BLaER1 (cell line): ENCODE measurements at regions not wholly inside any gene's neighbourhood (a gene's known extent, or its start where the extent isn't known, plus 50 kb on each side); places are given as distances from the start of the nearest gene placed in this dataset.
"Not testable (repeated sequence)": the region's sequence is repeated elsewhere in the genome, so short reads cannot be mapped to it uniquely, and the experiment has no call there.

Experiments used
- H3K27ac ChIP-seq: shearing (Covaris generic); formaldehyde crosslinking; 2 replicates; pipeline ENCODE4 v1.8.1; 2022
- H3K27me3 ChIP-seq: shearing (Covaris generic); formaldehyde crosslinking; 2 replicates; pipeline ENCODE4 v1.8.1; 2022
- H3K36me3 ChIP-seq: shearing (Covaris generic); formaldehyde crosslinking; 2 replicates; pipeline ENCODE4 v1.8.1; 2022
- H3K4me1 ChIP-seq: shearing (Covaris generic); formaldehyde crosslinking; 2 replicates; pipeline ENCODE4 v1.8.1; 2022
- H3K4me2 ChIP-seq: shearing (Covaris generic); formaldehyde crosslinking; 2 replicates; pipeline ENCODE4 v1.8.1; 2022
- H3K4me3 ChIP-seq: shearing (Covaris generic); formaldehyde crosslinking; 2 replicates; pipeline ENCODE4 v1.8.1; 2022
- H3K9ac ChIP-seq: shearing (Covaris generic); formaldehyde crosslinking; 2 replicates; pipeline ENCODE4 v1.8.1; 2022
- H3K9me3 ChIP-seq: shearing (Covaris generic); formaldehyde crosslinking; 2 replicates; pipeline ENCODE4 v1.8.1; 2022
- H4K20me1 ChIP-seq: shearing (Covaris generic); formaldehyde crosslinking; 2 replicates; pipeline ENCODE4 v1.8.1; 2022
- Cebpa-rat ChIP-seq: shearing (Covaris generic); IDR thresholded peaks from 2 replicates; pipeline ENCODE4 v1.8.1; 2022

DNA sequence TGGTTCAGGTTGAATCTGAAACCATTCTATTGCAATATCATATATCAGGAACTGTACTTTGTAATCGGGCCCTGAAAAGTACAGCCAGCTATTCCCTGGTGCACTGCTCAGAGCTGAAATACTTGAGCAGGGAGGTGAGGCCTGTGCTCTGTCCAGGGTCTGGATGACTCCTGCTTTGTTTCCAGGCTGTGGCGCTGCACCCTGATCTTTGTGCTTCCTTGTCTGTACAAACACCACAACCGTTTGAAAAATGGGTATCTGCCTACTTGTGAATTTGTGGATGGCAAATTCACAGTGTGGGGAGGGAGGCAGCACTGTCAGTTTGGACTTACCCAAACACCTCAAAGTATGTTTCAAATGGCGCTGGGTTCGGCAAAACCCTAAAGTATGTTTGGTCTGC is 155.4 kb upstream of the FAR2 start:
- no peak overlapping the region for H3K9ac ChIP-seq

DNA sequence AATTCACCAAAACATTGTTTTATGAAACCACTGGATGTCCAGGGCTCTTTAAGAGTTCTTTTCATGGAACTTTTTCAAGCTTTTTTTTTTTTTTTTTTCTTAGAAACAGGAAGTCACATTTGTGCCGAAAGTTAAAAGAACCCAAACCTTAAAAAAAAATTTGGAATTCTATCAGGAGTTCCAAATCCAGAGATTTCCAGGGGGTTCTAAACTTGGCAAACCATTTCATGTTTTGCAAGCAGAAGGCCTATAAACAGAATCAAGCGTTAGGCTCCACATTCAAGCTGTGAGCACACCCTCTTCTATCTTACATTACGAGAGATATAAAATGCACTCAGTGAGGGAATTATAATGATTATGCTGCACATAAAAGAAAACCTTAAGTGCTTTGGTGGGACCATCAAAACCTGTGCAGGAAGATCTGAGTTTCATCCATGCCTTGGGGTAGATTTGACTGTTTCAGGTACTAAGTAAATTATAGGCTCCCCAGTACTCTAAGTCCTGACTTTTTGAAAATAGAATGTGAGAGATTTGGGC is 154.8 kb upstream of the FAR2 start:
- Histone ChIP-seq H3K4me3 (no peak overlapping the region), H4K20me1 (no peaks in the 10 kb centered on the region), H3K4me2 (no peak overlapping the region), H3K36me3 (no peaks in the 10 kb centered on the region), H3K27me3 (no peaks in the 10 kb centered on the region), H3K4me1 (peaks cover 10% of the 10 kb centered on the region; the same call in 1 of the 2 replicates), H3K9me3 (no peaks in the 10 kb centered on the region), H3K27ac (no peak overlapping the region), H3K9ac (no peak overlapping the region)
- no peak for TF ChIP-seq Cebpa-rat

More for the DNA sequence above, 155.4 kb upstream of the FAR2 start:
- H3K4me2 ChIP-seq, result no peak overlapping the region
- no peaks in the 10 kb centered on the region for H3K36me3 ChIP-seq
- no peak for TF ChIP-seq Cebpa-rat
- H3K4me3 ChIP-seq, result no peak overlapping the region
- H3K4me1 ChIP-seq, result peaks cover 10% of the 10 kb centered on the region; the same call in 1 of the 2 replicates
- no peaks in the 10 kb centered on the region for H3K9me3 ChIP-seq
- H4K20me1 ChIP-seq, result no peaks in the 10 kb centered on the region
- no peak overlapping the region for H3K27ac ChIP-seq
- no peaks in the 10 kb centered on the region for H3K27me3 ChIP-seq

DNA sequence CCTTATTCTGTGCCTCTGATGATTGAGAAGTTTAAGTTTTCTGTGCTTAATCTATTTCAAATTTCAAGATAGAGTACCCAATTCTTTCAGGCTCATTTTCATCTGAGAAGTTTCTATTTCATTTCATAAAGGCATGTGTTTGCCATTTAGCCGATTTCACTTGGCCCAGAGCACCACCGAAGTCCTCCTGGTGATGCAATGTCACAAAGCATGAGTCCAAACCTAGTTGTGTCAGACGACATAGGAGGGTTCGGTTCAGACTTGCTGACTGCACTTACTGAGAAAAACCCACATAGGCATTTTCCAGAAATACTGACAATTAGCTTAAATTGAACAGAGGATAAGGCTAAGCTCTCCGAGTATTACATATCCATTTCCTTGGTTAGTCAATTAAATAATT is 152.4 kb upstream of the FAR2 start:
- Histone ChIP-seq H3K9ac (no peak overlapping the region), H4K20me1 (no peaks in the 10 kb centered on the region), H3K4me2 (no peak overlapping the region), H3K27ac (no peak overlapping the region), H3K27me3 (no peaks in the 10 kb centered on the region), H3K4me3 (no peak overlapping the region), H3K4me1 (peaks cover 10% of the 10 kb centered on the region; the same call in 1 of the 2 replicates), H3K9me3 (no peaks in the 10 kb centered on the region), H3K36me3 (no peaks in the 10 kb centered on the region)
- no peak for TF ChIP-seq Cebpa-rat

DNA sequence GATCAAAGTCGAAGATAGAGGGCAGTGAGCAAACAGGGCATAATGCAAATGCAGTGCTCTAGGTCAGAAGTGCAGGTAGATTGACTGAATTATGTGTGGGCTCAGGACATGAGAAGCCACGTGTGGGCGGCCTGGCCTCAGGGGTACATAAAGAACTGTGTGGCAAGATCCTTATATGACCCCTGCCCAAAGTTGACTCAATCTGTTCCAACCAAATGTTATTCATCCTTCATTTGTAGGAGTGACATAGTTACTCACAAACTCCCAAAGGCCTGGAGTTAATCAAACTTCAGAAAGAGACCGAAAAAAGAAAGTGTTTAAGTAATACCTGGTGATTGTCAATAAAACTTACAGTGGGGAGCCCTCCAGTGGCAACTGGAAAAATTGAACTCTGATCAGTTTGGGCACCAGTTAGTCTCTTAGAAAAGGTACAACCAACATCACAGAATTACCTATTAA is 150.4 kb upstream of the FAR2 start:
- Histone ChIP-seq H3K27me3 (no peaks in the 10 kb centered on the region), H3K4me2 (no peak overlapping the region), H3K4me1 (peaks cover 10% of the 10 kb centered on the region; the same call in 1 of the 2 replicates), H3K27ac (no peak overlapping the region), H4K20me1 (no peaks in the 10 kb centered on the region), H3K36me3 (no peaks in the 10 kb centered on the region), H3K4me3 (no peak overlapping the region), H3K9ac (no peak overlapping the region), H3K9me3 (no peaks in the 10 kb centered on the region)
- no peak for TF ChIP-seq Cebpa-rat

DNA sequence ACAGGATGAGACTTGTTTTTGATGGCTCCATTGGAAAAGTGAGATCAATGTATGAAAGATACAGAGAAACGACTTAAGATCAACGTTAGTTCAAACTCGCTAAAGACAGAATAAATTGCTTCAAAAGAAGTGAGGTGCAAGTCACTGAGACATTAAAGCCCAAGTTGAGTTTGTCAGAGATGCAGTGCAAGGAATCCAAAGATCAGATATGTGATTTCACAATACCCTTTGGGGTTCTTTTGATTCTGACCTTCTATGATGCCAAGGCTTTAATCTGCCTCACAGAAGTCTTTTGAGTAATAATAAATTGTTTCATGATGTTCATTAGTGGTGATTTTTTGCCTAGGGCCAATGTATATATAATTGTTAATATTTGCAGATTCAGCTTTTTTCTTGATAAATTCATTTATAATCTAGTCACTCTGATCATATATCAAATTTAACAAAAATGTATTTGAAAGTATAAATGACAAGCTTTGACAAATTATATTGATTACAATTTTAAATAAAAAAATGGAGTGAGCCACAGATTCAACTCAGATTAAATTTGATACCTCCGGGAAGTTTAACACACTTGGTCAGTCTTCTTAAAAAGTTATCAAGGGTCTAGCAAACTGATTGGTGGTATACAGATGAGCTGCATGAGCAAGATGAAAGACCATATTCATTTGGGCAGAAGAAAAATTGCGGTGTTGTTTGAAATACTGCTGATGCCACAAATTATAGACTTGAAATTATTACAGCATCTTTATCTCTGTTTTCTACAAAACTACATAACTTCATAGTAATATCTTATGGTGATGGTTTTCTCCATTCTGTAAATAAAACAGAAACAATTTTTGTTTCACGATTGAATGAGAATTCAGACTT is 144.8 kb upstream of the FAR2 start:
- H3K9me3 ChIP-seq, result peaks cover 5% of the 10 kb centered on the region
- no peak overlapping the region for H3K4me2 ChIP-seq
- H3K9ac ChIP-seq, result no peak overlapping the region
- no peak for TF ChIP-seq Cebpa-rat
- H3K27ac ChIP-seq, result no peak overlapping the region
- no peaks in the 10 kb centered on the region for H3K36me3 ChIP-seq
- H4K20me1 ChIP-seq, result no peaks in the 10 kb centered on the region
- peaks cover 7% of the 10 kb centered on the region for H3K4me1 ChIP-seq
- H3K27me3 ChIP-seq, result no peaks in the 10 kb centered on the region
- H3K4me3 ChIP-seq, result no peak overlapping the region

DNA sequence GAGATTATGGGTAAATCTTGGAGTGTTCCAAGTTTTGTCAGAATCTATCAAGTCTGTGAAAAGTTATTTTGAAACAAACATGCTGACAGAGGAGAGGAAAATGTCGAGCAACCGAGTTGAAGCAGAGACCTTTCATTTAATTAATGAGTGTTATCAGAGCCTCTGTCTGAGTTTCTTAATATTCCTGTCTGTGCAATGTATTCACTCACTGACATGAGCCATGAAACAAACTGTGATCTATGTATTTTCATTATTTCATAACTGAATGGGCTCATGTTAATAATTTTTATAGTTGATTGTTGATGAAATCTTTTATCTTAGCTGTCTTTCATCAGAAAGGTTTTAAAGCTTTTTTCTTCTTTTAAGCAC is 144.2 kb upstream of the FAR2 start:
- Histone ChIP-seq H3K27ac (no peak overlapping the region), H3K27me3 (no peaks in the 10 kb centered on the region), H3K4me1 (peaks cover 7% of the 10 kb centered on the region), H3K9me3 (peaks cover 5% of the 10 kb centered on the region), H3K4me3 (no peak overlapping the region), H4K20me1 (no peaks in the 10 kb centered on the region), H3K9ac (no peak overlapping the region), H3K4me2 (no peak overlapping the region), H3K36me3 (no peaks in the 10 kb centered on the region)
- no peak for TF ChIP-seq Cebpa-rat

DNA sequence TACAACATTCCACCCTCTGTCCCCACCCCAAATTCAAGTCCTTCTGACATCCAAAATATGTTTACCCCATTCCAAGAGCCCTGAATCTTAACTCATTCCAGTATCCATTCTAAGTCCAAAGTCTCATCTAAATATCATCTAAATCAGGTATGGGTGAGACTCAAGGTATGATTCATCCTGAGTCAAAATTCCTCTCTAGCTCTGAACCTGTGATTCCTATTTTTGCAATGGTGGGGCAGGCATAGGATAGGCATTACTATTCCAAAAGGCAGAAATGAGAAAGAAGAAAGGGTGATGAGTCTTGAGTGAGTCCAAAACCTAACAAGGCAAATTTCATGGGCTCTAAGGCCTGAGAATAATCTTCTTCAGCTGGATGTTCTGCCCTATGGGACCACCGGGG is 140.3 kb upstream of the FAR2 start:
- Histone ChIP-seq H3K27ac (no peak overlapping the region), H4K20me1 (no peaks in the 10 kb centered on the region), H3K4me2 (no peak overlapping the region)

DNA sequence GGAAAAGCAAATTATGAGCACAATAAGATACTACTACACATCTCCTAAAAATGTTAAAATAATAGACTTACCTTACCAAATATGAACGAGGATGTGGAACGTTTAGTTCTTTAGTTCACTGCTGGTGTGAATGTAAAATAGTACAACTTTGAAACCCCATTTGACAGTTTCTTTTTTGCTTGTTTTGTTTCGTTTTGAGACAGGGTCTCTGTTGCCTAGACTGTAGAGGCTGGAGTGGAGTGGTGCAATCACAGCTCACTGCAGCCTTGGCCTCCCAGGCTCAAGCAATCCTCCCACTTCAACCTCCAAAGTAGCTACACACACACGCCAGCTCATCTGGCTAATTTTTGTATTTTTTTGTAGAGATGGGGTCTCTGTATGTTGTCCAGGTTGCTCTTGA is 136.4 kb upstream of the FAR2 start:
- Histone ChIP-seq H3K4me2 (no peak overlapping the region), H4K20me1 (no peaks in the 10 kb centered on the region)

More for the DNA sequence above, 140.3 kb upstream of the FAR2 start:
- TF ChIP-seq Cebpa-rat, result no peak
- Histone ChIP-seq H3K4me3 (no peak overlapping the region), H3K4me1 (peaks cover 7% of the 10 kb centered on the region), H3K9me3 (peaks cover 5% of the 10 kb centered on the region), H3K27me3 (no peaks in the 10 kb centered on the region), H3K36me3 (no peaks in the 10 kb centered on the region), H3K9ac (no peak overlapping the region)

DNA sequence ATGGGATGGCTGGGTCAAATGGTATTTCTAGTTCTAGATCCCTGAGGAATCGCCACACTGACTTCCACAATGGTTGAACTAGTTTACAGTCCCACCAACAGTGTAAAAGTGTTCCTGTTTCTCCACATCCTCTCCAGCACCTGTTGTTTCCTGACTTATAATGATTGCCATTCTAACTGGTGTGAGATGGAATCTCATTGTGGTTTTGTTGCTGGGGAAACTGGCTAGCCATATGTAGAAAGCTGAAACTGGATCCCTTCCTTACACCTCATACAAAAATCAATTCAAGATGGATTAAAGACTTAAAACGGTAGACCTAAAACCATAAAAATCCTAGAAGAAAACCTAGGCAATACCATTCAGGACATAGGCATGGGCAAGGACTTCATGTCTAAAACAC is 131.5 kb upstream of the FAR2 start:
- H4K20me1 ChIP-seq, H3K36me3 ChIP-seq, H3K4me3 ChIP-seq, H3K4me1 ChIP-seq, H3K9me3 ChIP-seq, H3K27me3 ChIP-seq, H3K9ac ChIP-seq, H3K27ac ChIP-seq, H3K4me2 ChIP-seq: not testable (repeated sequence)

More for the DNA sequence above, 136.4 kb upstream of the FAR2 start:
- Histone ChIP-seq H3K4me1 (no peaks in the 10 kb centered on the region), H3K27ac (no peak overlapping the region), H3K9ac (no peak overlapping the region), H3K36me3 (no peaks in the 10 kb centered on the region), H3K4me3 (no peak overlapping the region), H3K9me3 (no peaks in the 10 kb centered on the region), H3K27me3 (no peaks in the 10 kb centered on the region)
- TF ChIP-seq Cebpa-rat, result no peak

DNA sequence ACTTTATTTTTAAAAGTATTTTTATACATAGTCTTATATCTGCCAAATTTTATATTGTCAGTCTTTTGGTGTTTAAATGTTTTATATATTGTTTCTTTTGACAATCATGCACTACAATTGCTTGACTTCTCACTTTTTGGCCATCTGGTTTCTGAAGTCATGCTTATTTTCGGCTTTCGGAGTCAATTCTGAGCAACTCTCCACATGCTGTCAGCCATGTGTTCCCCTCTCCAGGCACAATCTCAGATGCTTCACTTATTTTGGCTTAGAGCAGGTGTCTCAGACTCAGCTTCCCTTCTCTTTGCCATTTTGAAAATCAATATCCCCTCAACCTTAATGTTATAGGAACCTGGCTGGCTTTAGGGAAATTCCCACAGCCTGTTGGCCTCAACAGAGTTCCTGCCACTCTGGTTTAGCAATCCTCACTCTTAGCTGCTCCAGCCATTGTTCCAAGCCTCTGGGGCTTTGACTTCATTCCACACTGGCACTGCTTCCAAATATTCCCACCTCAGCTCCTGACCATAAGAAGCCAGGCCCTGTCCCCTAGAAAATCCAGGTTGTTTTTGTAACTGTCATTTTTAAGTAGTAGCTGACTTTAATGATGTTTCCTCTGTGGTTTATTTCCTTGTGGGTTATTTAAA is 125.5 kb upstream of the FAR2 start:
- H3K4me1 ChIP-seq, result peaks cover 13% of the 10 kb centered on the region; the same call in 1 of the 2 replicates

More for the DNA sequence above, 125.5 kb upstream of the FAR2 start:
- Histone ChIP-seq H3K4me2 (no peak overlapping the region), H3K9ac (no peak overlapping the region), H3K27ac (no peak overlapping the region), H3K36me3 (no peaks in the 10 kb centered on the region), H4K20me1 (no peaks in the 10 kb centered on the region), H3K27me3 (no peaks in the 10 kb centered on the region), H3K9me3 (no peaks in the 10 kb centered on the region), H3K4me3 (no peak overlapping the region)
- no peak for TF ChIP-seq Cebpa-rat
